8988T (cell line): ENCODE measurements at regions not wholly inside any gene's neighbourhood (a gene's known extent, or its start where the extent isn't known, plus 50 kb on each side); places are given as distances from the start of the nearest gene placed in this dataset.
"Not testable (repeated sequence)": the region's sequence is repeated elsewhere in the genome, so short reads cannot be mapped to it uniquely, and the experiment has no call there.

ENCODE experiments used
- DNase-seq: peaks from one replicate; pipeline ENCODE4 v3.0.0; 2011

DNA sequence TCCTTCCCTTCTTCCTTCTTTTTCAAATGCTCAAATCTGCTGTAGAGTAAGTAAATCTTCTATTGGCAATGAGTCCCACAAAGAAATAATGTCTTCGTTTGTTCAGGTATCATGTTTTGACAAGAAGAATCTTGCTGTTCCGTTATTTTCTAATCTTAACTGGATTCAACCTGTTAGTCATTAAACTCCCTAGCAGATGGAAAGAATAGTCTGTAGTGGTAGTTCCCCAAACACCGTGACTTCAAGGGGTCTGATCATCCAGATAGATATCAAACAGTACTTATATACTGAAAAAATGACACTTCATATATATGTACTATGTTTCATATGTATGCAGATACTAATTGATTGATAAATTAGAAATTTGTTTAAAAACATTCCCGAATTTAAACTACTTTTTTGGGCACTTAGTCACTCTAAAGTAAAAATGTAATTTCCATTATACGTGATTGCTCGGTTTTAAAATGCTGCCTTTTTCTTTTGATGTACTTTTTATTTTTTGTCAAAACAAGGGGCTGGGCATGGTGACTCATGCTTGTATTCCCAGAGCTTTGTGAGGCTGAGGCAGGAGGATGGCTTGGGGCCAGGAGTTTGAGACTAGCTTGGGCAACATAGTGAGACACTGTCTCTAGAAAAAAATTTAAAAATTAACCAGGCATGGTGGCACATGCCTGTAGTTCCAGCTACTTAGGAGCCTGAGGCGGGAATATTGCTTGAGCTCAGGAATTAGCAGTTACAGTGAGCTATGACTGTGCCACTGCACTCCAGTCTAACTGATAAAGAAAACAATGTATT, 335.7 kb upstream of the SNX7 start:
- no peak for DNase-seq

DNA sequence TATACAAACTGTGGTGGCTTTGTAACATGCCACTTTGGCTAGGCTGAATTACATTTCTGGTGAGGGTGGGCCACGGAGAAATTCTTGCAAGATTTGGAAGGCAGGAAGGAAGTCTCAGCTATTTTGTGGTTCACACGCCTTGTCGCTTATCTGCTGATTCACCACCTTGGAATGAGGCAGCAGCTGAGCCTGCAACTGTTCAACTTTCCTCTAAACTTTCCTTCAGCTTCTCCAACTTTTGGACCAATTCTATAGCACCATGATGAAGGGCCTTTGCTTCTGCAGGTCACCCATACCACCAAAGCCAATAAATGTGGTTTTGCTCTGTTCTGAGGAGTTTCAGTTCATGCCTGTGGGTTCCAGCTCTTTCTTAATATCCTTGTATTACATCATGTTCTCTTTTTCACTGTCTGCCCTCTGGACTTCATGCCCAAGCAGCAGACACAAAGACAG, 337.6 kb upstream of the SNX7 start:
- DNase-seq = no peak

DNA sequence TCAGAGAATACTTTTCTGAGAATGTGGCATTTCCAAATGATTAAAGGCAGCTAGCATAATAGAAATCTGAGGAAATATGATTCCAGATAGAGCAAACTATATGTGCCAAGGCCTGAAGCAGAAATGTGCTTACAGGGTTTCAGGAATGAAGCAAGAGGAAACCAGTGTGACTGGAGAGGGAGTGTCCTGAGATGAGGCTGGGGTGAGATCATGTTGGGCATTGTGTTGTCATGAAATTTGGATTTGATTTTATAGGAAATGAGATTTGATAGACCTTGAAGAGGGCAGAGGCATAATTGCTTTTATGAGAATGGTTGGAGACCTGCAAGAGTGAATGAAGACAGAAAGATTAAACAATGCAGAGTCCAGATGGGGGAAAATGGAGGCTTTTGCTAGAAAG, 338.1 kb upstream of the SNX7 start:
- DNase-seq = no peak

DNA sequence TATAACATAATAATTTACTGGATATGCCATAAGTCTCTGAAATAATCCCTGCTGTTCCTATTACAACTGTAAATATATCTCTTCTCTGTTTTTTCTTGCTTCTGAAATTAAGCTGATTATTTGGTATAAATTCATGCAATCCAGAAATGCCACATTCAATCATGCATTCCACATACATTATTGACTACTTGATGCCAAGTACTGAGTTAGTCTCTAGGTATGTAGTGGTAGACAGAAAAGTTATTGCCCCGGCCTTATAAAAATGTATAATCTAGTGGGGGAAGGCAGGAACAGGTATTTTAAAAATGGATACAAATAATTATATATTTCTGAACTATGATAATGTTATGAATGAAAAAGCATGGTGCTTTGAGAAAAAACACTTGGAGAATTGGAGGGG, 338.6 kb upstream of the SNX7 start:
- no peak for DNase-seq

DNA sequence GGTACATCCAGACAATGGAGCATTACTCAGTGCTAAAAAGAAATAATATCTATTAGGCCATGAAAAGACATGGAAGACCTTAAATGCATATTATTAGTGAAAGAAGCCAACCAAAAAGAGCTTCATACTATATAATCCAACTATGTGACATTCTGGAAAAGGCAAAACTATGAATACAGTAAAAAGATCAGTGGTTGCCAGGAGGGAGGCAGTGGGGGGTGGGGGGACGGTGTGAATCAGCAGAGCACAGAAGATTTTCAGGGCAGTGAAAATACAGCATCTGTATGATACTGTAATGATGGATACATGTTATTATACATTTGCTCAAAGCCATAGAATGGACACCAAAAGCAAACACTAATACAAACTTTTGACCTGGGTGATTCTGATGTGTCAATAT, 339.4 kb upstream of the SNX7 start:
- no peak for DNase-seq

DNA sequence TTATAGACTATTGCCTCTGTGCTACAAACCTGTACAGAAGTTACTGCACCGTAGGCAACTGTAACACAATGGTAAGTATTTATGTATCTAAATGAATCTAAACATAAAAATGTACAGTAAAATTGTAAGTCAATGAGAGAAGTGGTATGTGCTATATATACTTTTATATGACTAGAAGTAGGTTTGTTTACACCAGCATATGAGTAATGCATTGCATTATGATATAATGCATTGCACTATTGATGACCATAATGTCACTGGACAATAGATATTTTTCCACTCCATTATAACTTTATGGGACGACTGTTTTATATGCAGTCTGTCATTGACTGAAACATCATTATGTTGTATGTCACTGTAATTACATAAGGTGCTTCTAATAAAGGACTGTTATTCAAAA, 340.3 kb upstream of the SNX7 start:
- DNase-seq = no peak

DNA sequence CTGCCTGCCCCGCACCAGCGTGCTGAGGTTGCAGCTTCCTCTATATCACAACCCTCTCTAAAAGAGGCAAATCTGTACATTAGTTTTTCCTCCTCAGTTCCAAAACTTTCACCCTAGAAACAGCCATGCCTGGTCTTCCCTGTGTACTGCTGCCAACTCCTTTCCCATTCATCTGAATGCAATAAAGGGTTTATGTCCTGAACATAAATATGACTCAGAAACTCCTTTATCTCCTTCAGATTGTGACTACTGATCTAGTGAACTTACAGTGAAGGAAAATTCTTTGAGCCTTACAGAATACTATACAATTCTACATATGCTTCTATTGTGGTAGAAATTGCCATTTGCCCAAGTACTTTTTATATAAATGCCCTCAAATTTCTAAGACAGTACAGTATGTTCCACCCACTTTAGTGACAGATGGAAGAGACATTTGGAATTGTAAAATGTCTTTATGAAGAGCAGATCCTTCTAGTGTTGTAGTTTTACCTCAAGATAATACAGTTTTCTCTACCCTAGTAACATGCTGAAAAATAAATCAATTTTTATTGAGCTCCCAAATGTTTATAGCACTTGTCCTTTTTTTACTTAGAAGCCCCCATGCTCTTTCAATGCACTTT, 345.1 kb upstream of the SNX7 start:
- DNase-seq = no peak

DNA sequence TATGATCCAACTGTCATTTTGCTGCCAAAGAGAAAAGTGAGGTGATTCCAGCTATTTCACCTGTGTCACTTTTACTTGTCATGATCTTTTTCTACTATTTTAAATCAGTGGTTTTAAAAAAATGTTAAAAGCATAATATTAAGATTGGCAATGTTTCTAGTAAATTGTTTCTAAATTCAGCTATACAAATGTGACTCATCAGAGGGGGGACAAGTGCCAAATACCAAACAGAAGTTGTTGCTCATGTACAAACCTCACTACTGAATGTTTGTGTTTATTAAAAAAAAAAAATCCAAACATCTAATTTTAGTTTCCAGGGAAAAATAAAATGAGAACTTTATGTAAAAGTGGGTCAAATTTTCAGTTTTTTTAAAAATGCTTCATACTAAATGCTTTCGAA, 346.2 kb upstream of the SNX7 start:
- no peak for DNase-seq

DNA sequence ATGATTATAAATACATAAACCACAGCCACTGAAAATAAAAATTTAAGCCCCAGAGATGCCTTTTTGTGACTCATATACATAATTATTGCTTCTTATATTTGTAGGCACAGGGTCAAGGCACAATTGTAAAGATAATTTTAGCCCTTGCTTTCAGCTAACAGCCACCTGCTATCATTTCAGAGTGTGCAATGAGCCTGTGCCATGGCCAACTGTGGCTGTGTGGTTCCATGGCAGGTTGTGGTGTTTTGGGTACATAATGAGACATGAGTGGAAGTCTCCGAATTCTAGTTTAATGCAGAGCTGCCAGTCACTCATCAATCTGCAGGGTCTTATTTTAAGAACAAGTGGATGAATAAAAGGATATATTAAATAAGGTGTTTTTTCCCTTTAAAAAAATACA, 346.9 kb upstream of the SNX7 start:
- DNase-seq = no peak

DNA sequence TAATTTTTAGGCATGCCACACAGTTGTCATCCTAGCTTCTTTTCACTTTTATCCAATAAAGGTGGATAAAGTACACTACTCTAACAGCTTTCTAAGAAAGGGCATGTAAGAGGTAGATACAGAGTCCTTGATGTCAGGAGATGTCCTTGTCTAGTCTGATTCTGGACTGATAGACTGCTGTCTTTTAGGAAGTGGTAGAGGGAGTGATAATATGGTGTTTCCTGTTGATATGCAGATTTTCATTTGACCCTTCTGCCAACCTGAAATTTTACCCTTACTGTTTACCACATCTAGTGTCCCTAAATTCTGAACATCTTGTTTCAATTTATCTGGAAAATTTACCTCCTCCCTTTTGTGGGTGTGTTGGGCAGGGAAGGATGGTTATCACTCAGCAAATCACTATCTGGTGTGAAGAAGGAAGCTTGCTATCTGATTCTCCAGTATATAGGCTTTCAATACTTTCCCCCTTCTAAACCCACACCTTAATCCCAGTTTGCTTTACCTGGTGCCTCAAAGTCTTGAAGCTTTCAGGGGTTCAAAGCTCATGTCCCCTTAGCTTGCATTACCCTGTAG, 354.9 kb upstream of the SNX7 start:
- no peak for DNase-seq

DNA sequence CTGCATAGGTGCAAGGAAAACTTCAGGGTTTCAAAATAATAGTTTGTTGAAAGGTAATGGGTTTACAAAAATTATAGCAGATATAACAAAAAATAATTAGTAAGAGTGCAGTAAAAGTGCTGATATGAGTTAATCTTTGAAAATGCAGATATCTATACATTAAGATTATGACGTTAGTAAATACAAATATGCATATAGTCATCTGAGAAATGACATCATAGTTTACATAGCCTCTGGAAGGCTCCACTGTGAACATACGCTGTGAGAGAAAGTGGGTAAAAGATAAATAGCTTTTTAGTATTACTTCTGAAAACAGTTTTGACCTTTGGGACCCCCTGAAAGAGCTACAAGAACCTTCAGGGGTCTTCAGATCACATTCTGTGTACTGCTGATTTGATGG, 356.2 kb upstream of the SNX7 start:
- DNase-seq = no peak

DNA sequence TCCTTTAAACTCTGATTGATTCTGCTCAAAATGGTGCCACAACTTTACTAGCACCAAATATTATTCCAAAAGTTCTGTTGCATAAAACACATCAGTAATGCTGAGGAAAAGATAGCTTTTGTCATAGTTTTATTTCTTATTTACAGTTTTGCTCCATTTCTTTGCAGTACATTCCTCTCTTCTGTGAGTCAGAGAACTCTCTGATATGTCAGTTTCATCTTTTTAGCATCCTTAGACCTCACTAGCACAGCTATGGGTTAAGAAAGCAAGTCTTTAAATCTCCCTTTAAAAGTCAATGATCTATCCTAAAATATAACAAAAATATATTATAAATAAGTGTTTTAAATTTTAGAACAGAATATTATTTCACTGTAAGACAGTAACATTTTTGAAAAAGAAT, 356.6 kb upstream of the SNX7 start:
- no peak for DNase-seq

DNA sequence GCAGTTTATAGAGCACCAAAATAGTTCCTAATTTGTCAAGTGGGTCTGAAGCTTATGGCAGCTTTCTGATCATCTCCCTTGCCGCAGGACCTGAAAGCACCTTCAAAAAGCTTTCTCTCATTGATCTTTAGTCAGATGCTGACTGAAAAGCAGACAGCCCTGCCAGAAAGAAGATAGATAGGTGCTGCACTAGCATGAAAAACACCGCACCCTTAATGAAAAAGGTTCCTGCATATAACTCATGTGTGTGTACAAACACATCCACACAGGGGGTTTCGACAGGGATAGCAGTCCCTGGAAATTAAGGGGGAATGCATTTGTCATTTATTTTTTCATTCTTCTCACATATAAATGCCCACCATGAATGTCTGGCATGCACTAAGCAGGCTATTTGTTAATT, 361.7 kb upstream of the SNX7 start:
- DNase-seq = no peak

DNA sequence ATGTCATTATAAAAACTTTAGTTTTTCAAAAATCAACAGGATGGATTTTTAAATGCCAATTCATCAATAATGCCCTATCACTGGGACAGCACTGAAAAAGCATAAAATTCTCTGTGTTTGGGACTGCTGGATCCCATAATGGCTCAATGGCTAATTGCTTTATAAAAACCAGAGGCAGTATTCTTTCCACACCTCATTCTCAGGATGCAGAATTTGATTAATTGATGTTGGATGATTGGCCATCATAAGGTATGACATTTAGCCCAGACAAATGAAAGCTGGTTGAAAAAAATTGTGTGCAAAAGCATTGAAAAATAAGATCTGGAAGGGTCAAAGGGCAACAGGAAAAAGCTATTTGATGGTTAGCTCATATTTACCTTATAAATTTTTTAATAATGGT, 362.2 kb upstream of the SNX7 start:
- DNase-seq = no peak

DNA sequence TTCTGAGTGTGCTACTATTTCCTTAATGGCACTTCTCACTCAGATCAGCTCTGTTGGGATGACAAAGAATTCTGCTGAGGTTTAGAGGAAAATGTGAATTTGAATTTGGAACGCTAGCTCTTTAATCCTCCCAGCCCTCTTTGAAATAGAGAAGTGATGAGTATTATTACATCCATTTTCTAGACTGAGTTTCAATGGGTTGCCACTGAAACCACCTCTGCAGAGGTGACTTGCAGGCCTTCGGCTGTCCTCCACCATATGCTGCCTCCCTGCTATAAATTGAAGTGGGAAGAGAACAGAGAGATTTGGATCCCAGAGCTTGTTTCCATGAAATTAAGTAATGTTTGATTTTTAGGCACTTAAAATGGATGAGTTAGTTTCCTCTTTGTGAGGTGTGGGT, 363.2 kb upstream of the SNX7 start:
- DNase-seq = no peak

DNA sequence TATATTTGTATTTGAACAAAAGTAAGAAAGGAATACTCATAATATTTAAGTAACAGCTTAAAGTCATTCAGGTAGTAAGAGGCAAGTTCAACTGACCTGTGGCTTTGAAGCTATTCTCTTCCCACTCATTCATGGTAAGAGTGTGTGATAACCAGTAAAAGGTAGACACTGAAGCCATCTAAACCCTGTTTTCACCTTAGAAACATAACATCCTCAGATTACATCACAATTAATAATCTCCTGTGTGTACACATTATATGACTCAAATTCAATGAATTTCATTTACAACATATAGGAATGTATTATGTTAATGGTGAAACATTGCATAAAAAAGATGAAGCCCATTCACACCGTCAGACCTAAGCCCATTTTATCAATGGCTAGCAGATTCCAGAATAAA, 364.8 kb upstream of the SNX7 start:
- no peak for DNase-seq

DNA sequence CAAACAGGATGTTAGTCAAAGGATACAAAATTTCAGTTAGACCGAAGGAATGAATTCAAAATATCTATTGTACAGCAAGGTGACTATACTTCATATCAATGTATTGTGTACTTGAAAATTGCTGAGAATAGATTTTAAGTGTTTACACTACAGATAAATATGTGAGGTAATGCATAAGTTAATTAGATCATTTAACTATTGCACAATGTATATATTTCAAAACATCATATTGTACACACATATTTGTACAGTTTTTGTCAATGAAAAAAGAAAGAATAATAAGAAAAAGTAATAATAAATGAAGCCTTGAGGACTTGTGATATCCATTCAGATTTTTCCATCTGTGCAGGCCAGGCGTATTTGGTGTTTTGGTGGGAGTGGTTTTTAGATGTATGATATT, 367.4 kb upstream of the SNX7 start:
- DNase-seq = no peak

DNA sequence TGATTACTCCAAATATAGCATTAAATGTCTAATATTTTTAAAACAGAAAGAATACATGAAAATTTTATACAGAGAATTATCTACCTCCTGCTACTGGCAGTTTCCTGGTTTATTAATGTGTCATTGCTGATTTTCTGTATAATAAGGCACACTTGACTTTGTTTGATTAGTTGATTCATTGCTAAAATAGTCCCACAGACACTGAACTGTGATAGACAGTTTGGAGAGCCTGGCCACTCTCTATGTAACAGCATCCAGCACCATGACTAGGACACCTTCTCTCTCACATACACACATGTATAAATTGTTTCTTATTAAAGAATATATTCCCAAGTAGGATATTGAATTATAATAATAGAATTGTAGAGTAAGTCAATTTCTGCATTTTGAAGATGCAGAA, 368.5 kb upstream of the SNX7 start:
- DNase-seq = no peak

DNA sequence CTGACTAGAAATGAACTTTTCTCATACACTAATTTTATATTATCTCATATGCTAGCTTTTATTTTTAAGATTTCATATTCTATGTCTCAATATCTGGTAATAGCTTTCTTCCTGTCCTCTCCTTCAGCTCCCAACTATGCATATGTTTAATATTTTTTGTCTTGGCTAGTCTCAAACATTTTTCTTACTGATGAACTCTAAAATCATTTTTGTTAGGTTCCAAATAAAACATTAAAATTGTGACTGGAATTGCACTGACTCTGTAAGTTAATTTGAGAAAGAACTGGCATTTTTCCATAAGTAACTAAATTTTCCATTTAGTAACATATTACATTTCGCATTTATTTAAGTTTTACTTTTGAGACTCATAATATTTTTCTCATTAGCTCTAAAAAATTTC, 368.5 kb upstream of the DPYD start:
- DNase-seq = no peak

DNA sequence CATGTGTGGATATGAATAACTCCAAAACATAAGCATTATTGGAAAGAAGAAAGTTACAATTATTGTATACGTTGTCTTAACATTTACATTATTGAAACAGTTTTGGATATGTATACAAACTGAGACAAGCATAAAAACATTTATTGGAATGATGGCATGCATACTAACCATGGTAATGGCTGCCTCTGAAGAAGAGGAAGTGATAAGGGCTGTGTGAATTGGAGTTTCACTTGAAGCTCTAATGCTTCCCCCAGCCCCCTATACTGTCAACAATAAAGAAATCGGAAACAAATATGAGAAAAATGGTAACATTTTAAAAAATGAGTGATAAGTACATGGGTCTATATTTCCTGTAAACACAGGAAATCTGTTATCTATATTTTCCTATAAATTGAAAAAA, 367.7 kb upstream of the DPYD start:
- no peak for DNase-seq

DNA sequence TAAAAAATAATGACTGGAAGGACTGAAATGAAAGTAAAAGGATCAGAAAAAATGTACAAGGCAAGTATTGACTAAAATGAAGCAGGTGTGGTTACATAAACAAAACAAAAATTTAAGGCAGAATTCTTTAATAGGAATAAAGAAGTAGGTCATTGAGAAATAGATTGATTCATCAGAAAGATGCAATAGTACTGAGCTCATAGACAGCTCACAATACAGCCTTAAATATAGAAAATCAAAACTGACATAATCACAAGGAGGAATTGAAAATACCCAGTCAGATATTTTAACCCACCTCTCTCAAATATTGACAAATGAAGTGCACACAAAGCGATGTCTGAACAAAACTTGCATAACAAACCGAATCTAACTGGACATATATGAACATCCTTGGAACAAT, 366.8 kb upstream of the DPYD start:
- no peak for DNase-seq

DNA sequence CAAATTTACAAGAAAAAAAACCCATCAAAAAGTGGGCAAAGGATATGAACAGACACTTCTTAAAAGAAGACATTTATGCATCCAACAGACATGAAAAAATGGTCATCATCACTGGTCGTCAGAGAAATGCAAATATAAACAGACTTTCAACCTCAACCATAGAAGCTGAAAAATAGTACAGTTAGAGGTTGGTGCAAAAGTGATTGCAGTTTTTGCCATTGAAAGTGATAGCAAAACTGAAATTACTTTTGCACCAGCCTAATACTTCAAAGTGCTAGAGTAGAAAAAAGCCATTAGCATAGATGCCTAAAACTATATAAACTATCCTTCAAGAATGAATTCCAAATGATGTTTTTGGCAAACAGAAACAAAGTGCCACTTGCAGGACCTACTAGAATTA, 365.8 kb upstream of the DPYD start:
- DNase-seq = no peak

DNA sequence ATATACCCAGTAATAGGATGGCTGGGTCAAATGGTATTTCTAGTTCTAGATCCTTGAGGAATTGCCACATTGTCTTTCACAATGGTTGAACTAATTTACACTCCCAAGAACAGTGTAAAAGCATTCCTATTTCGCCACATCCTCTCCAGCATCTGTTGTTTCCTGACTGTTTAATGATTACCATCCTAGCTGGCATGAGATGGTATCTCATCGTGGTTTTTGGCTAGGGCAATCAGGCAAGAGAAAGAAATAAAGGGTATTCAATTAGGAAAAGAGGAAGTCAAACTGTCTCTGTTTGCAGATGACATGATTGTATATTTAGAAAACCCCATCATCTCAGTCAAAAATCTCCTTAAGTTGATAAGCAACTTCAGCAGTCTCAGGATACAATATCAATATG, 364.5 kb upstream of the DPYD start:
- DNase-seq = not testable (repeated sequence)

DNA sequence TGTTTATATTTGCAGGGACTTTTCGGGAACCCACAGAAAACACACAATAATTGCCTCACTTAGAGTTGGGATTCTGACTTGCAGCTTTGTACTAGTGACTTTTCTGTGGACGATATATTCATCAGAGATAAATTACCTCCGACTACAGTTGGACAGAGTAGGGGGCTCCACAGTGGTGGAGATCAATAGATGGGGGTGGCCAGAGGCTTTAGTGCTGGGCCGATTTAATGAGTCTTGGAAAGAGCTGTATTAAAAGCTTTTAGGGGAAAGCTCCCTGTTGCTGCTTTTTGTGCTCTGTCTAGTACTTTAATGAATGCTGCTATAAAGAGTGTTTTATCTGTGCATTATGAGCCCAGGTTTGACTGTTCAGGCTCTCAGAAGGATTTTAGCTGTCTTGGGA, 359.2 kb upstream of the DPYD start:
- DNase-seq = no peak

DNA sequence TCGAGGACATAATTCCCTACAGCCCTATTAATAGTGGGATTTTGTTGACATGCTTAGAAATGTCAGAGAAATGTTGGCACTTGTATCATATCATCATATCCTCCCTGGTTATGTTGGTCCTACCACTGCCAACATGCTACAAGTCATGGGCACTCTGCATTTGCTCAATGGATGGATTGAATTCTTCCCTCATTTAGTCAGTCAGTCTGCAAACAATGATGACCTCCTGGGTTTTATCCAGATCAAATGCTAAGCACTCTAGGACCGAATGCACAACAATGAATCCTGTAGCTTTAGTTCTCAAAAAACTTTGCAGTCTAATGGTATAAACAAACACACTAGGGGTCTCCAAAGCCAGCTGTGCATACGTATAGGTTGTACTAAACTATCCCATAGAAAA, 357.2 kb upstream of the DPYD start:
- DNase-seq = no peak
